GM21737 (cell line): ENCODE measurements at regions not wholly inside any gene's neighbourhood (a gene's known extent, or its start where the extent isn't known, plus 50 kb on each side); places are given as distances from the start of the nearest gene placed in this dataset.

Experiments used
- ATAC-seq: cut with Tn5 transposase; IDR thresholded peaks from one replicate; pipeline ENCODE4 v1.9.1; 2021; ENCODE audit warnings: mild to moderate bottlenecking, moderate library complexity; ENCODE audit not compliant: unreplicated experiment

- no peak for ATAC-seq
These were observed 139.4 kb upstream of the CNTN1 start for GRCh38 chr12:40552868-40553267.

- no peak for ATAC-seq
These were observed 134.3 kb upstream of the CNTN1 start for GRCh38 chr12:40557980-40558379.

- no peak for ATAC-seq
These were observed 132.4 kb upstream of the CNTN1 start for GRCh38 chr12:40559865-40560264.

- no peak for ATAC-seq
These were observed 131.4 kb upstream of the CNTN1 start for GRCh38 chr12:40560848-40561247.

GRCh38 chr12:40561395-40561966 is 130.8 kb upstream of the CNTN1 start:
- ATAC-seq: no peak

- no peak for ATAC-seq
These were observed 127.1 kb upstream of the CNTN1 start for GRCh38 chr12:40565029-40565633.

GRCh38 chr12:40566271-40566670 is 126.0 kb upstream of the CNTN1 start:
- ATAC-seq: no peak

- no peak for ATAC-seq
These were observed 122.5 kb upstream of the CNTN1 start for GRCh38 chr12:40569626-40570179.

GRCh38 chr12:40573024-40573423 is 119.2 kb upstream of the CNTN1 start:
- ATAC-seq: no peak

GRCh38 chr12:40575987-40576386 is 116.3 kb upstream of the CNTN1 start:
- ATAC-seq: no peak

- ATAC-seq: no peak
These were observed 114.4 kb upstream of the CNTN1 start for GRCh38 chr12:40577834-40578233.

- no peak for ATAC-seq
These were observed 112.6 kb upstream of the CNTN1 start for GRCh38 chr12:40579687-40580086.

- ATAC-seq: no peak
These were observed 111.9 kb upstream of the CNTN1 start for GRCh38 chr12:40580346-40580745.

- no peak for ATAC-seq
These were observed 110.3 kb upstream of the CNTN1 start for GRCh38 chr12:40581889-40582288.

- no peak for ATAC-seq
These were observed 108.5 kb upstream of the CNTN1 start for GRCh38 chr12:40583743-40584142.

GRCh38 chr12:40584763-40585162 is 107.5 kb upstream of the CNTN1 start:
- ATAC-seq: no peak

GRCh38 chr12:40586823-40587222 is 105.4 kb upstream of the CNTN1 start:
- ATAC-seq: no peak

- ATAC-seq: no peak
These were observed 104.8 kb upstream of the CNTN1 start for GRCh38 chr12:40587421-40587820.

GRCh38 chr12:40587970-40588369 is 104.3 kb upstream of the CNTN1 start:
- no peak for ATAC-seq

GRCh38 chr12:40597133-40597532 is 95.1 kb upstream of the CNTN1 start:
- ATAC-seq: no peak

GRCh38 chr12:40598073-40598472 is 94.2 kb upstream of the CNTN1 start:
- ATAC-seq: no peak

GRCh38 chr12:40602562-40602961 is 89.7 kb upstream of the CNTN1 start:
- no peak for ATAC-seq

- no peak for ATAC-seq
These were observed 77.3 kb upstream of the CNTN1 start for GRCh38 chr12:40614923-40615322.
